Hypothalamus (tissue), 51 donors: ENCODE measurements at regions not wholly inside any gene's neighbourhood (a gene's known extent, or its start where the extent isn't known, plus 50 kb on each side); places are given as distances from the start of the nearest gene placed in this dataset.

Experiments
- DNase-seq, 51 donors: peaks; one replicate each; lab custom pipeline; 2025; lab: John Stamatoyannopoulos, UW

DNA sequence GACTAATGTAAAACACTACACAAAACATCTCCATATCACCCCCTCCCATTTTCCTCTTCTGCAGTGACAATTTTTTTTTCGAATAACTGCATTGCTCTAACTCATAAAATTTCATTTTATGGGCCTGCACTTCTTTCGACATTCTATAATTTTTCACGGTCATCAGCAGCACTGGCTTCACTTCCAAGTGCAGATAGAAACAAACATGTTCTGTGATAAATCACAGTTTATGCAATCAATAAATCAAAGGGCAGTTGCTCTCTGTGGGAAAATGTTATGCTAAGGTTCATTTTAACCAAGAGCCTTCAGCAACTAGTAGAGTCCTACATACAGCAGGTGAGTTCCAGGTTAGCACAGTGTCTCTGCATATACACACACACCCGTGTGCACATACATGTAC, 100.1 kb downstream of the GPAM start:
- no peak for DNase-seq

DNA sequence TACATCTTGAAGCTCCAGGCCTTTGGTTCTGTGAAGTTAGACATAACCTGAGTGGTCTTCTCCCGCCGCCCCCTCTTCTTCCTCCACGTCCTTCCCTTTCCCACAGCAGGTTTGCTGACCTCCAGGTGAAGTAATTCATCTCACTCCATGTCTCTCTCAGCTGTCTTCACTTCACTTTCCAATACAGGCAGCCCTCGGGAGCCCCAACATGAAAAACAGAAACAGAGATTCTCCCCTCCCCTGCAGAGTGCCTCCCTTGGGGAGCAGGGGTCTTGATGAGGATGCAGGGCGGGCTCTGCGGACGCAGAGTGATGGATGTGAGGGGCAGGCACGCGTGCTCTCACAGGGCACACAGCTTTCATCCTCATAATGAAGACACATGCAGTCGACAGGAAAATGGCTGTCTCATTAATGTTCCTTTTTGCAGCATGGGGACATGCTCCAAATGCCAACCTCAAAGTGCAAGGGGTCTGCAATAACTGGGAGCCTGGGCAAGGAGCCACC, 95.6 kb downstream of the GPAM start:
- DNase-seq: no peak

- DNase-seq: no peak
Measured at GRCh38 chr10:112091703-112092102, 91.9 kb downstream of the GPAM start.

GRCh38 chr10:112092519-112092918, 91.0 kb downstream of the GPAM start:
- no peak for DNase-seq

GRCh38 chr10:112094984-112095383, 88.6 kb downstream of the GPAM start:
- DNase-seq: no peak

- DNase-seq: no peak
Measured at GRCh38 chr10:112095731-112096130, 87.8 kb downstream of the GPAM start.

- DNase-seq: no peak
Measured at GRCh38 chr10:112098682-112099081, 84.9 kb downstream of the GPAM start.
